Fibroblast of skin of right biceps (primary cell): ENCODE measurements at regions not wholly inside any gene's neighbourhood (a gene's known extent, or its start where the extent isn't known, plus 50 kb on each side); places are given as distances from the start of the nearest gene placed in this dataset.

ENCODE experiments used
- DNase-seq: peaks from one replicate; pipeline ENCODE4 v3.0.0-alpha.2; 2013

DNA sequence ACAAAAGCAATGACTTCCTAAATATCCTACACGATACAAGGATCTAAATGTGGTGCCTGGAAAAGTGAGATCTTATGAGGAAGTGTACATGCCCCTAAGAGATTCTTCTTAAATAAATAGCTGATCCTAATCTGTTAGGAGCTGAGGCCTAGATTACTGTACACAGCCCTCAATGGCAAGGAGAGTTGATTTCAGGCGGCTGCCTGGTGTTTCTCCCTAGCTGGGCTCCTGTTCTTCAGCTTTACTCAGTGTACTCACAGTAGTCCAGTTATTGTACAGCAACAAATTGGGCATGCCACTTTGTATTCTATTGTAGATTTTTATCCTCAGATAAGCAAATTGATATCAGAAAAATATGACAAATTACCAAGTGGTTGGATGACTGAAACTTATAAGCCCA is 358.2 kb upstream of the PDGFD start:
- no peak for DNase-seq

DNA sequence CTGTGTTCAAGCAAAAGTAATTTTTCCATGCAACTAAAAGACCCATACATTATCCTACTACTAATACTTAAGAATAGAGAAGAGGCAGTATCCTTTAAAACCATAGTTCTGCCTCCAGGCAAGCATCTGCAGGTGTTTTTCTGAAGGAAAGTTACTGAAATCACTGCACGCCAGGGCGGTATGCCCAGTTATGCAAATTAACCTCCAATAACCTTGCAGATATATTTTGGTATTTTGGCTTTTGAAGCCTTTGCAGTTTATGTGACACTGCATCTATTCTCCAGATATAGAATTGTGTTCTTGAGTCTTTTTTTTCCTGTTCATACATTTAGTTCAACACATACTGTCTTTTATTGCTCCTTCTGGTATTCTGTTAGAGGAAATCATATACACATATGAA is 346.2 kb upstream of the PDGFD start:
- no peak for DNase-seq

DNA sequence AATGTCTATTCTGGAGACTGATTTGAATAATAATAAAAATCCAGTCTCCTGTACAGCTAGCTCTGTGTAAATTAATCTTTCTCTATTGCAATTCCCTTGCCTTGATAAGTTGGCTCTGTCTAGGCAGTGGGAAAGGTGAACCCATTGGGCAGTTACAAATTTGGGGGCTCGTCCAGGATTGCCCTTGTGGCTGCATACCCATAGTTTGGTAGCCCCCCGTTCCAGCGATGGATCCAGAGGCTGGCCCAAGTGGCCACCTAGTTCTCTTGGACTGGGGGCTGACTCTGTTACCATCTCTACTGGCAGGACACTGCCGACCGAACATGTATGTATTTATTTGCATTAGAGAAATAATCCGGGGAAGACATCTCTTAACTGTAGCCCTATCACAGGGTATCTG is 326.2 kb upstream of the PDGFD start:
- DNase-seq: no peak

DNA sequence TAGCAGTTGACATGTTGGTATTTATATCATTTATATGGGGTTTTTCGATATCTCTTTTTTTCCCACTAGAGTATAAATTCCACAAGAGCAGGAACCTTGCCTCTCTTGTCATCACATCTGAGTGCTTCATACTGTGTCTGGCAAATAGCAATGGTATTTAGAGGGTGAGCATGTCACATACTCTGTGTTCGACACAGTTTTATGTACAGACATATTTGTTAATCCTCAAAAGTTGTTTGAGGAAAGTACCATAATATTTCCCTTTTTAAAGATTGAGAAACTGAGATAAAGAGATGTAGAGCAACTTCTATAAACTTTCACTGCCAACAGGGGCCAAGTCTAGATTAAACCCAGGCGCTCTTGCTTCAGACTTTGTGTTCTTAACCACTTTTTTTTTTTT is 324.6 kb upstream of the PDGFD start:
- no peak for DNase-seq

DNA sequence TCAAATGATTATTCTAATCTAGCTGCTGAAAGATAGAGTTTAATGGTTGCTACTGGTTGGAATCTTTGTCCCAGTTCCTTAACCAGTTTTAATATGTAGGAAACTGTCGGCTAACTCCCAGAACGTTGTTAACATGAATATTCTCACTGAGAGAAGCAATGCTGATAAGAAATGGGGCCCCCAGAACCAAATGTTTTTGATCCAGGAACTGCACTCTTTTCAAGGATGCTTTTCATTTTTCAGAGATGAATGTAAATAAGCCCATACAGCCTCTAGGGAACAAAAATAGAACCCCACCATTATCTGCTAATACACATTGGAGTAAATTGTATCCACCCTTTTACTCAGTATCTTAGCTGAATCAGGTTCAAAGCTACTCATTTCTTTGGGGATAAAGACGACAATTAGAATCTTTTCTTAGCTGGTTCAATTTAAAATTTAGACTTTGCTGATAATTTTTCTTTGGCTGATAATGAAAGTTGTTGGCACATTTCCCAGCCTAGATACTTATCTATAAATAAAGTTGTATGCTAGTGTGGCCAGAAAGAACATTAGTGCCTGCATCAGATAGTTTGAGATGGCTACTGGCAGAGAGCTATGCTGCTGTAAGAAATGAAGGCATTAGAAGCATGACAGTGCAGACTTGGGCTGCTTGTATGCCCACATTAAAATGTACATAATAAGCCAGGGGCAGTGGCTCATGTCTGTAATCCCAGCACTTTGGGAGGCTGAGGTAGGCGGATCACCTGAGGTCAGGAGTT is 323.3 kb upstream of the PDGFD start:
- peak; percentile 20 for DNase-seq

DNA sequence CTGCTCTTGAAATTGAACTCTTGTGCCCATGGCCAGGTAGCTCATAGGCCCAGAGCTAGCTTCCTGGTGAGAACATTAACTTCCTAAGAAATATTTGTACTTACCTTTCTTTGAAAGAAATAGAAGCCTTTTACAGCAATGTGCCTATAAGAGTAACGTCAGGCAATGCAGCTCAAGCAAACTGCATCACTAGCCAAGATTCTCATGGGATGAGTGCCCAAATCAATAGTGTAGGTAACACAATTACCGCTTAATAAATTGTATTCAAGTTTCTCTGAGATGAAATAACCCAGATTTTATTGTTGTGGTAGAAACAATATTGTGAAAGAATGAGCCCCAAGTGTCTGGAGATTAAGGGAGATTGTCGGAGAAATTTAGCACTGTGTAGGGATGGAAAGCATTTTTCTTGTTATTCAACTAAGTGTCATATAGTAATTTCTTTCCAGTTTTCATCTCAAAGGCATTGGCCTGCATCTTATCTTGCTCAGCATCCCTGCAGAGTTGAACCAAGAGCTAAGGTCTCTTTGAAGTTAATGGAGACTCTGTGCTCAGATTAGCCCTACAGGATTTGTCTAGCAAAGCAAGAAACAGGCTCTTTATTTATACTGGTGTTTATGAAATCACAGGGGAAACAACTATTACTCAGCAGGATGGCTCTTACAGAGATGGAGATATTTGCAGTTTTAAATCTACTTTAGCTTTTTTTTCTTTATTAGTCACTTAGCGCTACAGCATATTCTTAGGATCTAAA is 321.0 kb upstream of the PDGFD start:
- no peak for DNase-seq

DNA sequence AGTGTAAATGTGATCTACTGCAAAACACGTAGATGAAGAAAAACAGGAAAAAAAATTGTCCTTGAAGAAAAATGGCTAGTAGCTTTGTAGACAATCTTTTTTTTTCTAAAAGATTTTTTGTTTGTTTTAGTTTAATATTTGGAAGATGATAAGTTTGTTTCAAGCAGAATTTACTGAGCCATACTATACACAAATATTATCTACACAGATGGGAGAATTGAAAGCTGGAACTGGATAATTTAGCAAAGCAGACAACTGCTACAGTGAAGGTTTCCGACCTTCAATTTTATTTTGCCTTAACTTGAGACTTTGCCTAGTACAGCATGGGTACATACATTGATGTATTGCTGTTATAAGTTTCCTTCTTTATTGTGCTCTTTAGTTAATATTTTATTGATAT is 313.0 kb upstream of the PDGFD start:
- DNase-seq: no peak

DNA sequence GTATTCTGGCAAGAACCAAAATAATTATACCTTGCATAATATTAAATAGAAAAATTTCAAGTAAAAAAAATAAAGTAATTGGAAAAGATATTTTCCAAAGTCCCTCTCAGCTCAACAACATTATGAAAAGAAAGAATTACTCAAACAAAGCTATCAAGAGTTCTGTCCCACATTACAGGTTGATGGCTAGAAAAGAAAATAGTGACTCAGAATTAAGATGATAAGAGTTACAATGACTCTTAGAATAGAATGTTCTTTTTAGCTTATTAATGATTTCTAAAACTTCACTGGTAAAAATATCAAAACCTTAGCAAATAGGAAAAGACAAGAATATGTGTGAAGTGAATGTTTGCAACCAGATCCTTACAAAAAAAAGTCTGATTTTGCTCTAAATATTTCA is 312.5 kb upstream of the PDGFD start:
- DNase-seq: no peak

DNA sequence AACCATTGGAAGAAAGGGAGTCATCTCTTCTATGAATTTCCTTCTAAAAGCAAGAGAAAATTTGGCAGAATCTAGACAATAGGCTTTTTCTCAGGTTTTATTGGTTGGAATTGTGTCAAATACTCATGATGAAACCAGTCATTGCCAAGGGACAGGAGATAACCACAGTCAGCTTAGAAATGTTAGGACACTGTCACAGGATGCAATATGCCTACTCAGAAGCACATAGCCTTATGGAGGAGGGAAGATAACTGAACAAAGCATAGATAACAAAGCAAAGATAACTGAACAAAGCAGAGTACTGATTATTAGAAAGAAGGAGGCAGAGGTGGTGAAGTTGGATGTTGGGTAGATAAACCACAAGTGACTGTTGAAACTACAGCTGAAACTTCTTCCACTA is 303.5 kb upstream of the PDGFD start:
- DNase-seq: peak; percentile 54

DNA sequence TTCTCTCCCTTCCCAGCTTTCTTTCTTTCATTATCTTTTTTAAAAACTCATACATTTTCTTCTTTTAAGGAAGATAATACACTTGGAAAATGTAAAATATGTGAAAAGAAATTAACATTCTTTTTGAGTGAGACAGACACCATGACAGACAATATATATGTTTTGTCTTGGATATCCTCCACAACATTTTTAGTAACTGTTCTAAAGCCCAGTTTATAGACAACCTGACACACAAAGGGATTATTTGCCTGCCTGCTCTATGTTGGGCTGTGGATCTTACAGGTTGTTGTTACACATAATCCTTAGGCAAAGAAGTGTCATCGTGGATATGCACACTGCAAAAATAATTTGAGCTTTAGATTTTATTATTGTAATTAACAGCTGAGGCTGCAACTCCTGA is 301.4 kb upstream of the PDGFD start:
- DNase-seq: peak; percentile 51

DNA sequence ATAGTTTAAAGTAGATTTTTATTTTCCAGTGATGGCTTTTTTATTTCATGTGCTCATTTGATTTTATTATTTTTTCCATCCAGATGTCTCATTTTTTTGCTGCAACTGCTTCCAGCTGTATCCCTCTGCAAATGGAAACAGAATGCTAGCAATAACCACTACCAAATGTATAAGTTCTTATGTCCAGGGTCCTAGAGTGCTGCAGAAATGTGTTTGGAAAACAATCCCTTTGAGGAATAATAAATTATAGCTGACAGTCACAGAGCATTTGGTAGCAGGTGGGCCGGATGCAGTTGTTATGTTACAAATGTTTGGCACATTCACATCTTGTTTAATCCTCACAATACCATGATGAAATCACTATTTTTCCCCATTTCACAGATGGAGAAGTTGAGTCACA is 300.7 kb upstream of the PDGFD start:
- no peak for DNase-seq

DNA sequence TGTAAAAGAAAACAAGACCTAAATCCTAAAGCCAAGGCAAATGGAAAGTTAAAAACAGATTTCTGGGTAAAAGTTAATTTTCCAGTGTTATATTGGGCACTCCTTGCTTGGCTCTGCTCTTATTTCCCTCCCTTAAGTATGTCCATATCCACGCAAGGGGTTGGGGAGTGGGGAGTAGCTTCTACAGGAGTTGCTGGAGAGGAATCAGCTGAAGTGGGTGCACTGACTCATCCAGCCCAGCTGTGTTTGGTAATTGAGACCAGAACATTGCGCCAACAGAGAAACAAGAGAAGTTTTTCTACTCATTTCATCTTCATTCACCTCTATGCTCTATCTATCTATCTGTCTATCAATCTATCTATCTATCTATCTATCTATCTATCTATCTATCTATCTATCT is 298.4 kb upstream of the PDGFD start:
- peak; percentile 70 for DNase-seq

DNA sequence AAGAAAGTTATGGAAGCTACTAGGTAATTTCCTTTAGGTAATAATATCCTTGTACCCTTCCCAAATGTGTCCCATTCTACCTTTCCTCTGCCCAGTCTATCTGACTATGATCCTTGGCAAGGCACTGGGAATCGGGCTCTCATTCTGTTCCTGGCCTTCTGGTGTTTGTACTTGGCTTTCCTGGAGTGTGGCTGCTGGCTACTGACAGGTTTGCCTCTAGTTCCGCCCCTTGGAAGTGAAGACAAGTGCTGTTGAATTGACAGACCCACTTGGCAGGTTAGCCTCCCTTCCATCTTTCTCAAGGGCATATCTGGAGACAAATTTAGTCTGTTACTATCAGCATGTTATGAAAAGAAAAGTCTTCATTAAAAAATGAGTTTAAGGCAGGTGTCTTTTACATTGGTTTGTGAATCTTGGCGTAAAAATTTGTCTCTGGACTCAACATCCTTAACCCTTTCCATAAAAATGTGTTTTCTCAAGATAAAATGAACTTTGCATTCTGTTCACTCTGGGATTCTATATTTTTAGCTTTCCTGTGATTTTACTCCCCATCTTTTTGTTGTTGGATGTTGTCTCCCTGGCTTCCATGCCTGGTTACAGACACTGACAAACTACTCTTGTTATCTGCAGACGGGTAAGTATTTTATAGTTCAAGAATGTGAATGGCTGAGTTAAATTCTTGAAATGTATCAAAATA is 287.4 kb upstream of the PDGFD start:
- no peak for DNase-seq

DNA sequence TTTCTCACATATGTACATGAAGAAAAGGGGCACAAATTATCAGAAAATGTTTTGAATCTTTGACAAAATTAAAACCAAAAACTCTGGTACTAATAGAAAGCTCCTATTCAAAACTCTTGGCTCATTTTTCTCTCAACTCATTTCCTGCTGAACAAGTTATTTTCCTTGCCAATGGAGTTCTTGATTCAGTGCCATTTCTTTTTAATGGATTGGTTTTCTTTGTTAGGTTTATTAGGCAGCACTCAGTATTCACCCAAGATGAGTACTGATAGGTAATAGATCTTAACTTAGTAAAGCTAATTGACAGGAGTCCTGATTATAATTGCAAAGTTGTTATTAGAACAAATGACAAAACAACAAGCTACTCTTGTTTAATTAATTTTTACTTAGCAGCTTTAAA is 279.4 kb upstream of the PDGFD start:
- DNase-seq: no peak

DNA sequence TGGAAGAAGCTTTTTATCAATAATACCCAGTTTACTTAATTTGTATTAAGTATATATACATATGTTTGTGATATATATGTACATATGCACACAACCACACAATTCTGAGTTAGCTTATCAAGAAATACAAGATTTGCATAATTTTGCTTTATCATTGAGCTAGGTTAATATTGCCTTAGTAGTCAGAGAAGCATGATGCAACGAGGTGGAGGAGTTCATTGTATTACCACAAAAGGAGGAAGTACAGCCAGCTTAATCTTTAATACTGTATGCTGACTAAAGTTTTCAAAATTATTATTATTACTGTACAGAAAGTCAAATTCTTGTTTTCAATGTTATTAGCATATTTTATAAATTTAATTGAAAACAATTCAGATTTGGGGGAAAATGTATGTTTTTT is 278.4 kb upstream of the PDGFD start:
- DNase-seq: no peak

DNA sequence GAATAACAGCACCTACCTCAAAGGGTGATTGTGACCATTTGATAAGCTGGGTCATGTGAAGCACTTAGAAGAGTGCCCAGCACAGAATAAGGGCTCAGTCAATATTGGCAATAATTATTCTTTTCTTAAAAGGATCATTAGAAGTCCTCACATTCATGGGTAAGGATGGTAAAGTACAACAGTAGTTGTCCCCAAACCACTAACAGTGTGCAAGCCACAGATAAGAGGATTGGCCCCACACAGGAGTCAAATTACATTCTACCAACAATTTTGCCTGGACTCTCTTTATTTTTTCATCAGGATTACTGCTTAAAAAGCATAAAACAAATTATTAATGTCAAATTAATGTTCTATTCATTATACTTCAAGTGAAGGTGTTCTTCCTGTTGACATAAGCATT is 271.5 kb upstream of the PDGFD start:
- no peak for DNase-seq

DNA sequence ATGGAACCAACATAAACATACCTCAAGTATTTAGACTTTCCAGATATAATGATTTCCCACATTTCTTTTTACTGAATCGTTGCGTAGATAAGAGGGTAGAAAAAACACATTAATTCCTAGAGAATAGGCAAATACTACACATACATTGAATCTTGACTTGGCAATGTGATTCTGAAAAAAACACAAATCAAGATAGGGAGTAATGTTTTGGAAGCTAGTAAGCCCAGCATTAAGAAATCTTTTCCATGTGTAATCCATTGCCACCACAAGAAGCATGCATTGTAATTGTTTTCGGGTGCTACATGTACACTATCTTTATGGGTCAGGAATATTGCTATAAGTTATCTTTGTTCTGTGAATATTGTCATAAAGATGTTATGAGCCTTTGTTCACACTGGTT is 269.8 kb upstream of the PDGFD start:
- no peak for DNase-seq

DNA sequence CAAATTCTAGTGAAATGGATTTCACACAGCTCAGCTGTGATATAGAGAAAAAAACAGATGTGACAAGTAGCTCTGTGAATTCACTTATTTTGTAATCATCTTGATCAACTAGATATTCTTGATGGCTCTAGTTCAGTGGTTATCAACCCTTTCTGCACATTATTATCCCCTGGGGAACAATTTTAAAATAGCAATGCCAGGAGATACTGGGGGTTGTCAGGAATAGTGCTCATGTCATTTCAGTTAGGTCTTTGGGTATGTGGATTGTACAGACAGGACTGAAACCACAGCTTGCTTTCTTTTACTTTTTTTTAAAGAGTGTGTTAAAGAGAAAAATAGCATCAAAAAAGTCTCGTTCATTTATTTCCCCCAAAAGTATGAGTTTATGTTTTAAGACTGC is 269.0 kb upstream of the PDGFD start:
- peak; percentile 18 for DNase-seq

DNA sequence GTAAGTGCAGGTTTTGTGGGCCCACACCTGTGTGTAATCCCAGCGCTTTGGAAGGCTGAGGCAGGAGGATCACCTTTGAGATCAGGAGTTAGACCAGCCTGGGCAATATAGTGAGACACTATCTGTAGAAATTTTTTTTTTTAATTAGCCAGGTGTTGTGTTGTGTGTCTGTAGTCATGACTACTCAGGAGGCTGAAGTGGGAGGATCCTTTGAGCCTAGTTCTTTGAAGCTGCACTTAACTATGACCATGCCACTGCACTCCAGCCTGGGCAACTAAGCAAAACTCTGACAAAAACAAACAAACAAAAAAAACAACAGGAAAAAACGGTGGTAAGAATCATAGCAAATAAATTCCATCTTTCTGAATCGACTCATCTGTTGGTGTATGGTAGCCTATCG is 268.6 kb upstream of the PDGFD start:
- DNase-seq: no peak

DNA sequence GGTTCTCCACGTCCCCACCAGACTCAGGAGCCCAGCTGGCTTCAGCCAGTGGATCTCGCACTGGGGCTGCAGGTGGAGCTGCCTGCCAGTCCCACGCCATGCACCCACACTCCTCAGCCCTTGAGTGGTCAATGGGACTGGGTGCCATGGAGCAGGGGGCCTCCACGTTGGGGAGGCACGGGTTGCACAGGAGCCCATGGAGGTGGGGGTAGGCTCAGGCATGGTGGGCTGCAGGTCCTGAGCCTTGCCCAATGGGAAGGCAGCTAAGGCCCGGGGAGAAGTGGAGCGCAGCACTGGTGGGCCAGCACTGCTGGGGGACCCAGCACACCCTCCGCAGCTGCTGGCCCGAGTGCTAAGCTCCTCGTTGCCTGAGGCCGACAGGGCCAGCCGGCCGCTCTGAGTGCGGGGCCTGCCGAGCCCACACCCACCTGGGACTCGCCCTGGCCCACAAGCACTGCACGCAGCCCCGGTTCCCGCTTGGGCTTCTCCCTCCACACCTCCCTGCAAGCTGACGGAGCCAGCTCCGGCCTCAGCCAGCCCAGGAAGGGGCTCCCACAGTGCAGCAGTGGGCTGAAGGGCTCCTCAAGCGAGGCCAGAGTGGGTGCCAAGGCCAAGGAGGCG is 258.5 kb upstream of the PDGFD start:
- no peak for DNase-seq

DNA sequence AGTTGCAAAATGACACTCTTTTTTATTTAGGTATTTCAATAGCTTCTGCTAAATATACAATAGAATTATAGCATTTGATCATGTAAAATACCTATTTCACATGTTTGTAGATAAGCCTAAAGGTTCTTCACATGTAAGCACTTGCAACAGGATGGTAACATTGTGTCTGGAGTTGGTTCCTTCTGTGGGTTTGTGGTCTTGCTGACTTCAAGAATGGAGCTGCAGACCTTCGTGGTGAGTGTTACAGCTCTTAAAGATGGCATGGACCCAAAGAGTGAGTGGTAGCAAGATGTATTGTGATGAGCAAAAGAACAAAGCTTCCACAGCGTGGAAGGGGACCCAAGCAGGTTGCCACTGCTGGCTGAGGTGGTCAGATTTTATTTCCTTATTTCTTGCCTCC is 246.4 kb upstream of the PDGFD start:
- DNase-seq: peak; percentile 20

DNA sequence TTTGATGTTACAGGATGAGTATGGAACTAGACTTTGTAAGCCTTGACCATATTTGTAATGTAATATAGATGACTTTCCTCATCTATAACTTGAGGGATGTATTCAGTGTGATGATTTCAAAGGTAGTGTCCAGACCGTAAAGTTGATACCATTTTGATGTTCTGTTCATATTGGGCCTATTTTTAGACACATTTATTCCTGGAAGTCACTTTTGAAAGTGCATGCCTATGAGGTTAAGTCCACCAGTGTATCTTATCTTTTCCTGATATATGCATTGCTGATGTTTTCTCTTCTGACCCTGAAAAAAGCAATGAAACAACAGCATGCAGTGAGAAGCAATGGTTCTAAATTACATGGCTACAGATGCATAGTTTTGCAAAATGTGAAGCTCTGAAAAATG is 244.7 kb upstream of the PDGFD start:
- no peak for DNase-seq

DNA sequence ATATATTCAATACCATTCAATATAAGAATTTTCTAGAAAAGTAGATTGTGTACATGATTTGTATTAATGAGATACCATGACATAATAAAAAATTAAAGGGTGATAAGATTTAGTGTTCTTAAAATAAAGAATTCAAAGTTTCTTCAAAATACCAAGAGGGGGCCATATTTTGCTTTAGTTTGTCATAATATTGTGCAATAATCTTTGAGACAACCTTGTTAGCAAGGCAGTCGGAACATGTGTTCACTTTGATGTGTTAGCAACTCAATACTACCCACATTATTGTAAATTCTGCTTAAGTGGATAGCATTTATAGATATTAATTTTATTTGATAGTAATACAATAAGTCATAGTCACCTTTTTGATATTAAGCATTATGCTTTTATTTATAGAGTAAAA is 241.3 kb upstream of the PDGFD start:
- no peak for DNase-seq
